ENCODE measurements at regions not wholly inside any gene's neighbourhood (a gene's known extent, or its start where the extent isn't known, plus 50 kb on each side); places are given as distances from the start of the nearest gene placed in this dataset.
"Not testable (repeated sequence)": the region's sequence is repeated elsewhere in the genome, so short reads cannot be mapped to it uniquely, and the experiment has no call there.

DNA sequence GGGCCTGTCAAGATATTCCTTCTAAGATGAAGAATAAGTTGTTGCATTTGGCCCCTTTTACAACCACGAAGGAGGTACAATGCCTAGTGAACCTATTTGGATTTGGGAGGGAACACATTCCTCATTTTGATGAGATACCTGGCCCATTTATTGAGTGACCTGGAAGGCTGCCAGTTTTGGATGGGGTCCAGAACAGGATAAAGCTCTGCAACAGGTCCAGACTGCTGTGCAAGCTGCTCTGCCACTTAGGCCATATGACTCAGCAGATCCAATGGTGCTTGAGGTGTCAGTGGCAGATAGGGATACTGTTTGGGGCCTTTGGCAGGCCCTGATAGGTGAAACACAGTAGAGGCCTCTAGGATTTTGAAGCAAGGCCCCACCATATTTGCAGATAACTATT, 704.6 kb downstream of the CCSER2 start:
- no peak for DNase-seq (ENCODE audit: low spot score)

DNA sequence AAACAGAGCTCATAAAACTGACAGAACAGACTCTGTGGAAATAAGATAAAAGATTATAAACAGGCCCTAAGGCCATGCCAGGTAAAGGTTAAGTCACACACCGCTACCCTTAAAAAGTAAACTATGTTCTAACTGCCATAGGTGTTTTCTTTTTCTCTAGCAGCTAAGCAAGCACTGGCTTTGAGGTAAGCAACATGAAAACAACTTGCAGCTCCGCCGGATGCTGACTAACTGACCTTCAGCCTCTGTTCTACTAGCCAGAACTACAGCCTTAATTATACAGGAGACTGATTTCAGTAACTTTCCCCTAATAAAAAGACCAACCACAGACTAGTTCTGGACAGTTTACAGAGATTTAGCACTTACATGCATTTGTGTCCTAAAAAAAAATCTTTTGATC, 708.3 kb downstream of the CCSER2 start:
- peak; percentile 51 for DNase-seq (ENCODE audit: low spot score)

DNA sequence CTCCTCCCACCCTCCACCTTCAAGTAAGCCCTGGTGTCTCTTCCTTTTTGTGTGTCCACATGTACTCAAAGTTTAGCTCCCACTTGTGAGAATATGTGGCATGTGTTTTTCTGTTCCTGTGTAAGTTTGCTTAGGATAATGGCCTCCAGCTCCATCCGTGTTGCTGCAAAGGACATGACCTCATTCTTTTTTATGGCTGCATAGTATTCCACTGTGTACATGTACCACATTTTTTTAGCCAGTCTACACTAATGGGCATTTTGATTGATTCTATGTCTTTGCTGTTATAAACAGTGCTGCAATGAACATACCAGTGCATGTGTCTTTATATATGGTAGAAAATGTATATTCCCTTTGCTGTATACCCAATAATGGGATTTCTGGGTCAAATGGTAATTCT, 710.9 kb downstream of the CCSER2 start:
- no peak for DNase-seq (ENCODE audit: low spot score)

DNA sequence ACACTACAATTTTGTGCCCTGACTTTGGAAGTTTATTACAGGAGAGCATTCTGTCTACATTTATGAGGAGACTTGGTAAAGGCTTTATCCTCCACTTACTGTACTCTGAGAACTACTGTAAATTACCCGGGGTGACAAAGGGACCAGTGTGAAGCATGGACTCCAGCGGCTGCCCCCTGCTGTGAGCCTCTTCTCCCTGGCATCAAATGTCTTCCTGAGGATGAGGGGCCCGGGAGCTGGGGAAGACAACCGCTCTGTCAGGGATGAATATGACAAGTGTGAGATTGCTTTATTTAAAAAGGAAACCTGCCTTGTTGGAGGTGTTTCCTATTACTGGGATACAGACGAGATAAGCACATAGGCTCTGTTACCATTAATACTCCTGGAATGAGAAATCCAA, 714.8 kb downstream of the CCSER2 start:
- no peak for DNase-seq (ENCODE audit: low spot score)

DNA sequence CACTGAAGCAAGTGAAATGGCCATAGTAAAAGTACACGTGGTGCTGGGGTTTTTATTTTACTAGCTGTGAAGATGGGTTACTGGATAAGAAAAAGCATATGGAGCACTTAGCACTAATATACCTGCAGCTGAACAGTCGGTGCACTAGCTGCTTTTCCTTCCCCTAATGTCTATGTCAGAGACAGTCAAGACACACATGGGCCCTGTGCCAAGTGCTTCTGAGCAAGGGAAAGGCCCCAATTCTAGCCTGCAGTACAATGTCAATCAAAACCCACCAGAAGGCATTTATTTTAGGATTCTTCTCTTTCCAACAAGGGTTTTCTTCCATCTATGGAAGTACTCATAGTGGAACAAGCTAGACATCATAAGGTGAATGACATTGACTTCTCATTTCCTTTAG, 716.7 kb downstream of the CCSER2 start:
- no peak for DNase-seq (ENCODE audit: low spot score)

DNA sequence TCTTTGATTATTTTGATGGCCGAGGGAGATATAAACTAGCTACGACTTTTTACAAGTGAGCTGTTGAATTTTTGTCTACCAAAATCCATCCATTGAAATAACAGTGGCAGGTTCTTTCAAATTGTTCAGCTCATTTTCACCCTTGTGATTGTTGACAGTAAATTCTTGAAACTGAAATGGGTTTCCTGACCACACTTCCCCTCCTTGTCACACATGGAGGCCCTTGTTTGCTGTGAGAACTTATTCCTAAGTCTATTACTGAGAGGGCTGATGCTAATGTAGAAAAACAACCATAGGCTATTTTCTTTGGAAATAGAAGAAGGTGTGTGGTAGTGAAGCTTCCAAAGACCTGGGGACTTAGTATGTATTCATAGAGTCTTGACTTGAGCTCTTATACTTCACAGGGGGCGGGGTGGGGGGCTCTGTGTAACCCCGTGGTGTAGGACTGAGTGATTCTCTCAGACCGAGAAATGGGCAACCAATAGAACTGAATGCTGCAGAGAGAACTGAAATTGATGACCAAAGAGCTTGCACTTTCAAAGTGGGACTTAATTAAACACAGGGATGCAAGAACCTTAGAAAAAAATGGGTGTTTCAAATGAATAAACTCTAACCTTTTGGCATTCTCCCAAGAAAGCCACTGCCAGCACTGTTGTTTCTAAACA, 718.9 kb downstream of the CCSER2 start:
- no peak for DNase-seq (ENCODE audit: low spot score)

DNA sequence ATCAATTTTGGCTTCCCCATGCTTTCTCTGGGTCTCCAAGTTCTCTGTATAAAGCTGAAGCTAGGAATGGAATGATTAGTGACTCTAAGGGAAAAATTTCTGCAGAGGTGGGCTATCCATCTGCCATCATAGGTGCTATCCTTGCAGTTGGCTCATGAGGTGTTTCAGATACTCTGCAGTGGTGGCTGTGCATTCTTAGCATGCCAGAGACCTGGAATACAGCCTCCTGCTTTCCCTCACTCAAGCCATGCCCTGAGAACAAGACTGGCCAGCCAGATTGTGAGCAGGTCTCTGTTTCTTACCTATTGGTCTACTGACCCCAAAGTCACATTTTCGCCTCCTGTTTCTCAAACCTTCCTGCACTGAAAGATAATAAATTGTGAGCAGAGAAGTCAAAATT, 719.6 kb downstream of the CCSER2 start:
- no peak for DNase-seq (ENCODE audit: low spot score)

DNA sequence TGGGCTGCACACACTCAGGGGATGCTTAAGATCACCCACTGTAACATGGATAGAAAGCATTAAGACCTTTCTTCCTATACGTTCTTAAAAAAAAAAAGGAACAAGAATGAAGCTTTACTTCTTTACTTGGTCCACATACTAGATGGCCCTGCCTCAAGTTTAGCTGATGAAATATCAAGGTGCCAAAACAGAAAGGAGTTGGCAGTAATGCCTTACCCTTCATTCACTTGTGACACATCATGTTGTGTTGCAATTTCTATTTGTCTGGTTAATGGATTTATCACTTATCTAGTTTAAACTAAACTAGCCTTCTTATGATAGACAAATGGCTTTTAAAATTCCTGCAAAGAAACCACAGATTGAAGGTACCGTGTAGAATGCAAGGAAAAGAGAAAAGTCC, 720.3 kb downstream of the CCSER2 start:
- no peak for DNase-seq (ENCODE audit: low spot score)

DNA sequence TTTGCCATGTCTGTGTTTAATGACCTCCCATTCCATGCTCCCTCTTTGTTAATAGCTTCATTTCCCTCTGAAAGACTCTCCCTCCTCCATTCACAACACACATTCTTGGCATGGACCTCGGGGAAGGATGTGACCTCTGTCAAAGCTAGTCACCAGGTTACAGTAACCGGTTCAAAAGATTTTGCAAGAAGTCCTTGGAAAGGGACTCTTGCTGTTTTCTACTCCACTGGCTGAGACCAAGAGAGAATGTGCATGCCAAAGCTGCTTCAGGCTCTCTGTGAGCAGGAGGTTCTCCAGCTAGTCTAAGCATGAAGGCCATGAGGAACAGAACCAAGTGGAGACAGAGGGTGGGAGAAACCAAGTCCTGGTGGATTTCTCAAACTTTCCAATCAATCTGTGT, 732.6 kb downstream of the CCSER2 start:
- DNase-seq (ENCODE audit: low spot score), result no peak

DNA sequence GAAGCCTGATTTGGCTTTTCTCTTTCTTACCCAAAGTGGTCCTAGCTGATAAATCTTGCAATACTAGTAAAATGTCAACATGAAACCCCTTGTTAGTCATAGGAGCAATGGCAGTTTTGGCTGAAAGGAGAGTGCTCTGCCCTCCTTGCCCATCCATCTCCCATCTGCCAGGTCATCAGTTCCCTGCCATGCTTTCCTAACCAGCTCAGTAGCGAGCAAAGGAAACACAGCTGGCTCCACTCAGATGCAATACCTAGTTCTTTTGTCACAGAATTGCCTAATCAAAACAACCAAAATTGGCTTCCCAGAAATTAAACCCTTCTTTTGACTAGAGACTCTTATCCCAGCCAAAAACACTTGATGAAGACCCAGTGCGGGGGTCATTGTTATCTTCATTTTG, 733.0 kb downstream of the CCSER2 start:
- DNase-seq (ENCODE audit: low spot score), result no peak

DNA sequence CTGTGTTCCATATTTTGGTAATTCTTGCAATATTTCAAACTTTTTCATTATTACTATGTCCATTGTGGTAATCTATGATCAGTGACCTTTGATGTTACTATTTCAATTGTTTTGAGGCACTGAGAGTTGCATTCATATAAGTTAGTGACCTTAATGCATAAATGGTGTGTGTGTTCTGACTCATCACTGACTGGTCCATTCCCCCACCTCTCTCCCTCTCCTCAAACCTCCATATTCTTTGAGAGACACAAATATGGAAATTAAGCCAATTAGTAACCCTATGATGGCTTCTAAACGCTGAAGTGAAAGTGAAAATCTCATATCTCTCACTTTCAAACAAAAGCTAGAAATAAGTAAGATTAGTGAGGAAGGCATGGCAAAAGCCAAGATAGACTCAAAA, 739.6 kb downstream of the CCSER2 start:
- DNase-seq (ENCODE audit: low spot score), result no peak

DNA sequence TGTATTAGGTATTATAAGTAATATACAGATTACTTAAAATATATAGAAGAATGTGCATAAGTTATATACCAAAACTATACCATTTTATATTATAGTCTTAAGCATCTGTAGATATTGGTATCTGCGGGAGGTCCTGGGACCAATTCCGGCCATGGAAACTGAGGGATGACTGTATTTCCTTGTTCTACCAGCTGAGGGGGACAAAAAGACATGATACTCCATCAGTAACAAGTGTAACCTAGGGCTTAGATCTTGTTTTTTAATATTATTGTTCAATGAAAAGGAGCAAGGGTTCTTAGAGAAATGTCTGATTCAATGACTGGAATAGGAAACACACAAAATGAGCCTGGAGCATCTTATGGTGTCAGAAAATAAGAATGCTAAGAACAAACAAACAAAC, 752.5 kb downstream of the CCSER2 start:
- DNase-seq (ENCODE audit: low spot score), result no peak

DNA sequence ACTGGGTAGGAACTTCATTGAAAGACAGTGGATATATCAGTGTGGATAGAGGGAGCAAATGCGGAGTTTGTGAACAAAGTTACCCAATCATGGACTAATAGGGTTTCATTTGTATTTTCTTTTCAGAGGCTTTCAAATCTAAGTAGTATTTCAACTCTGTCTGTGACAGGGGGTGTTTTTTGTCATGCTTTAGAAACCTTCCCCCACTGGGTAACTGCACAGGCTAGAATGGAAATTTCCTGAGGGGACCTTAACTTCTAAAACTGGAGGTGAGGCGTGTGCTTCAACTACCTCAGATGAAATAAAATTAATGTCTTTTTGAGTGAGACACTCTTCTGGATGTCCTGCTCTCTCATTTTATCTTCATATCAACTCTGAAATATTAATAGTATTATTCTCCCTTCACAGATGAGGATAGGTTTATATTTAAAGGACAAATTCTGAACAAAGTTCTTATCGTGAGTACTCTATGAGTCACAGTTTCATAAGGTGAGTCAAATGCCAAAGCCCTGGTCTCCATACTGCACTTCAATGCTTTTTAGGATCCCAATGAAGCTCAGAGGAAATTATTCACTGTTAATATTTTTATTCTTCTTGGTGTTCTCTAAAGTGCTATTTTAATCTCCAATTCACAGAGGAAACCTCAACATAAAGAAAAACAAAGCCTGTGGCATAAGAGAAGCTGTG, 770.6 kb downstream of the CCSER2 start:
- DNase-seq (ENCODE audit: low spot score), result peak; percentile 82

DNA sequence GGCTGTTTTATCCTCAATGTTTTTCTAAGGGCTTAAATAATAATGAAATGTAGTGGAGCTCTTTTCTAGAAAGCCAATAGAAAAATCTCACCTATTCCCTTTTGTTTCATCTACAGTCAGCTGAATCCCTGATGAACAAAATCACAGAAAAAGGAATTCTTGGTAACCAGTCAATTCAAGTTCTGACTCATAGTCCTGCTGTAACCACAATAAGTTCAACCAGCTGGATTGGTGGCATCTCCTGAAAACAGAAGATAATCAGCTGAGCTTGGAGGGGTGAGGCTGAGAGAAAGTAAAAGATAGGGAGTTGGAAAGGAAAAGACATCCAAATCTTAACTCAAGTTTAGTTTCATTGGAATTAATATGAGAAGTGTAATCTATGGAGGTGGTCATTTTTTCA, 772.1 kb downstream of the CCSER2 start:
- DNase-seq (ENCODE audit: low spot score), result peak; percentile 84

DNA sequence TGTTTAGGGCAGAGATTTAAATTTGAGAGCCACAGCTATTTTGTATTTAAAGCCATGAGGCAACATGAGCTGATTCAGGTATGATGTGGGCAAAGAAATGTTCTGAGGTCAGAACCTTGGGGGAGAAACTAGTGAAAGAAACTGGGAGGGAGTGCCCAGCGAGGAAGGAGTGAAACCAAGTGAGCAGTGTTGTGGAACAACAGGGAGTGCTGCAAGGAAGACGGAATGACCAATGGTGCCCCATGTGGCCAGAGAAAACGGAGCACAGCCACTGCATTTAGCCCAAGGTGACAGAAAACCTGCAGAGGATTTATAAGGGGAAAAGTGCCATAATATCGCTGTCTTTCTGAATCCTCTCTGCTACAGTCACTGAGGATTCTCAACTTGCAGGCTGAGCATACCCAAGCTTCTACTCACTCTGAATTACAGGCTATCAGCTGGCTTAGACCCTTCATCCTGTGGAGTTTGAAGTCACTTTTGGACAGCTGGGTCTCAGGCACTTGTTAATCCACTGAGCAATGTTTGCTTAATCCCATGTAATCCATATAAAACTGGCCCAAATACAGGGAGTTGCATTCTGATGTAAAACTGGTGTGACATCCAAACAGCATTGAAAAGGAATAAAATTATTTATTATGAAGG, 777.3 kb downstream of the CCSER2 start:
- DNase-seq (ENCODE audit: low spot score), result peak; percentile 94

DNA sequence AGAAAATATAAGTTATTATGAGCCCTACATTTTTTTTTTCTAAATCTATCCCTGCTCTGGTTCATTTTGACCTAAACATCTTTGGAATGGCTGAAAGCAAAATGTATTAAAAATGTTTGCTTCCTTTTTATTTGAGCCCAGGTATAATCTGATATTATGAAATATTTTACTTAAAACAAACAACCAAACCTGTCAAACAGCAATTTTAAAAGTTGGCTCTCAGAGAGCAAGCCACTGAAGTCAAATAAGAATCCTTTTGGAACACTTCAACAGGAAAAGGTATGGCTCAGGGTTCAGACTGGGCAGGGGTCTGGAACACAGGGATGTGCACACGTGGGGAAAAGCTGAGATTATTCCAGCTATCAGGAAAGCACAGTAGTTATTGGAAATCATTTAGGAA, 782.9 kb downstream of the CCSER2 start:
- no peak for DNase-seq (ENCODE audit: low spot score)

DNA sequence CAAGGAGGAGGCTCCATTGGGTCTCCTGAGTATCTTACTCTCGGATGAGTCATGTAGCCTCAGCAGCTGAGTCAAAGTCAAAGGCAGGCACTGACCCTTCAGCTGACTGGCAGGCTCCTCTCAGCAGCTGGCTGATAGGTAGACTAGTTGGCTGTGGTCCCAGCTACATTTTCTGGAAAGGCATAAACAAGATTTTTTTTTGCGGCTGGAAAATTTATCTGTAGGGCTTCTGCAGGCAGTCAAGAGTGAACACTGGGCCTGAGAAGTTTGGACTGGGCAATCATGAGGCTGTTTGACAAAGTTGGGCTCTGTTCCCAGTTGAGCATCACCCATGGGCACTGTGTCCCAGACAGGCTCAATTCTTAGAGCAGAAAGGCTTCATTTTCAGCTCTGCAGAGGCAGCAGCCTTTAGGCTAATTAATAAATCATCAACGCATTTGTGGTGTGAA, 796.2 kb downstream of the CCSER2 start:
- peak; percentile 88 for DNase-seq (ENCODE audit: low spot score)

DNA sequence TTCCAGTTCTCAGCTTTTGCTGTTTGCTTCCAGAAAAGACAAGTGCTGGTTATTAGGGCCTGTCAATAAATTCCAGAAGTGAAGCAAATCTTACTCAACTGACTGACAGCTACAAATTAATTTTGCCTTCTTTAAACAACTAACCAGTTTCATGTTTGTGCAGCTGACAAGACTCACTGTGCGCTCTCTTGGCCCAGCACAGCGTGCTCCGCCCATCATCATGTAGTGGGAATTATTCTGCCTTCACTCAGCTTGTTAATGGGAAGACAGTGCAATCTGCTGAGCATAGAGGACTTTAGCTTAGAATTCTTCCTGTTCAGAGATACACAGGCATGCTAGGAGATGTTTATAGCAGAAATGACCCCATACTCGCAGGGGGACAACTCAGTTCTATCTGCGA, 808.9 kb downstream of the CCSER2 start:
- no peak for DNase-seq (ENCODE audit: low spot score)

DNA sequence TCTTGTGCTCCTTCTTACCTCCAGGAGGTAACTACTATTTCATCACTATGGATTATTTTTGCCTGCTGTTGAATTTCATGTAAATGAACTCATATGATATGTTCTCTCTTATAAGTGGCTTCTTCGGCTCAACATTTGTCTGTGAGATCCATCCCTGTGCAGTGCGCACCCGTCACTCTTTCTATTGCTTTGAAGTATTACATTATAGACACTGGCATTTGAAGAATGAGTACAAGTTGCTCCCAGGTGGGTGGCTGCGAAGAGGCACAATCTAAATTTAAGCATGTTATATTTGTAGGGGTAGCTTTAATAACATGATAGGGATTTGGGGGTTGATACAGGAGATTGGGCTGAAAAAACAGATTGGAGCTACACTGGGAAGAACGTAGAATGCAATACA, 809.7 kb downstream of the CCSER2 start:
- DNase-seq (ENCODE audit: low spot score), result no peak

DNA sequence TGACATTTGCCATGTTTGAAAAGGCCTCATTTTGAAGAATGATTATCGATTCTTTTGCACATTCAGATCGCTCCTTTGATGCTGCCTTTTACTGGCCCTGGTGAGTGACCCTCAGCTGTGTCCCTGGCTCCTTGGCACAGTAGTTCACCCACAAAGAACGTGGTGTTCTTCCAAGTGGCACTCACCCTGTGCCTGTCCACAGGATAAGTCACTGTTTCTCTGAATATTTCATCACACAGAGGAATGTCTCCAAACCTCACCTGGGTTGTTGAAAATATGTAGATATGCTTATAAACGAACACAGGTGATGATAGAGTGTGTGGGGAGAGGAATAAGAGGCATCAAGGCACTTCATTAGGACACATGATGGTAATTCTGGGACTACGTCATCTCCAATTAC, 810.7 kb downstream of the CCSER2 start:
- DNase-seq (ENCODE audit: low spot score), result no peak

DNA sequence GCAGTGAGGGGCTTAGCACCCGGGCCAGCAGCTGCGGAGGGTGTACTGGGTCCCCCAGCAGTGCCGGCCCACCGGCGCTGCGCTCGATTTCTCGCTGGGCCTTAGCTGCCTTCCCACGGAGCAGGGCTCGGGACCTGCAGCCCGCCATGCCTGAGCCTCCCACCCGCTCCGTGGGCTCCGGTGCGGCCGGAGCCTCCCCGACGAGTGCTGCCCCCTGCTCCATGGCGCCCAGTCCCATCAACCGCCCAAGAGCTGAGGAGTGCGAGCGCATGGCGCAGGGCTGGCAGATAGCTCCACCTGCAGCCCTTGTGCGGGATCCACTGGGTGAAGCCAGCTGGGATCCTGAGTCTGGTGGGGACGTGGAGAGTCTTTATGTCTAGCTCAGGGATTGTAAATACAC, 813.1 kb downstream of the CCSER2 start:
- DNase-seq (ENCODE audit: low spot score), result not testable (repeated sequence)

DNA sequence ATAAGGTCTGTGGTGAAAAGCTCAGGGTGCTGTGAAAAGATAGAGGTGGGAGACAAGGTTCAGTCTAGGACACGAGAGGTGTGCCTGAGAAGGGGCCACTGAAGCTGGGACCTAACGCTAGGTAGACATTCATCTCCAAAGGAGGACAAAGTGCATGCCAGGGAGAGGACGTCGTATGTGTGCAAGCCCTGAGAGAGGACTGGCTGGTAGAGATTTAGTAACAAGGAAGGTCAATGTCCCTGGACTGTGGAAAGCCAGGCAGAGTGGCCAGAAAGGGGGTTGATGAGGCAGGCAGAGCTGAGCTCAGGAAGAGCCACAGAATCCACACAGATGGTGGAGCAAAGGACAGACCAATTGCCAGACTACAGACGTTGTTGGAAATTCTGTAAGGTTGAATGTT, 817.6 kb downstream of the CCSER2 start:
- no peak for DNase-seq (ENCODE audit: low spot score)
